ENCODE measurements at regions not wholly inside any gene's neighbourhood (a gene's known extent, or its start where the extent isn't known, plus 50 kb on each side); places are given as distances from the start of the nearest gene placed in this dataset.
A peak's percentile ranks its signal among the peaks of the same experiment; 100 is the strongest.
"Not testable (repeated sequence)": the region's sequence is repeated elsewhere in the genome, so short reads cannot be mapped to it uniquely, and the experiment has no call there.

DNA sequence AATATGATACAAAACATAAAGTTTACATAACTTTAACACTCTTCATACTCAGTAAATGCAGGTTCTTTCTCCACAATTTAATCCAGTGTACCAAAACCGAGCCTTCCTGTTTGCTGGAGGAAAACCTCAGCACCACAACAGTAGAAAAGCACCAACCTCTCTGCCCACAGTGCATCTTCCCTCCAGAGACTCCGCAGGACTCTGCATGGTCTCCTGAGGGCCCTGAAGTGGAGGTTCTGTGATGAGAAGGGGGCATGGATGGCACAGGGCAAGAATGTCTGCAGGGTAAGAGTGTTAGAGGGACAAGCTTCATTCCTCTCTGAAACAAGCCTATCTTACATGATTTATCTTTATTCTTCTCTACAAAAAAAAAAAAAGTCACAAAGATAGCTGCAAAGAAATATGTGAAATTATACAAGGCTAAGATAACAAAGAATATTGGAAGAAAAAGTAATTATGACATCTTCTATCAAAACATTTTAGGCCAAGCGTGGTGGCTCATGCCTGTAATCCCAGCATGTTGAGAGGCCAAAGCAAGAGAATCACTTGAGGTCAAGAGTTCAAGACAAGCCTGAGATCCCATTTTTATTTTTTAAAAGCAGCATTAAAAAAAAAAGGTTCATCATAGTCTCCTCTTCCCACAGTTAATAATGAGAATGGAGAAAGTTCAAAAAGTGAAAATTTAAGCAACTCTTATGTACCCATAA lies 102.0 kb downstream of the VPREB1 start:
- no peak for DNase-seq (ENCODE audit: low read depth)

DNA sequence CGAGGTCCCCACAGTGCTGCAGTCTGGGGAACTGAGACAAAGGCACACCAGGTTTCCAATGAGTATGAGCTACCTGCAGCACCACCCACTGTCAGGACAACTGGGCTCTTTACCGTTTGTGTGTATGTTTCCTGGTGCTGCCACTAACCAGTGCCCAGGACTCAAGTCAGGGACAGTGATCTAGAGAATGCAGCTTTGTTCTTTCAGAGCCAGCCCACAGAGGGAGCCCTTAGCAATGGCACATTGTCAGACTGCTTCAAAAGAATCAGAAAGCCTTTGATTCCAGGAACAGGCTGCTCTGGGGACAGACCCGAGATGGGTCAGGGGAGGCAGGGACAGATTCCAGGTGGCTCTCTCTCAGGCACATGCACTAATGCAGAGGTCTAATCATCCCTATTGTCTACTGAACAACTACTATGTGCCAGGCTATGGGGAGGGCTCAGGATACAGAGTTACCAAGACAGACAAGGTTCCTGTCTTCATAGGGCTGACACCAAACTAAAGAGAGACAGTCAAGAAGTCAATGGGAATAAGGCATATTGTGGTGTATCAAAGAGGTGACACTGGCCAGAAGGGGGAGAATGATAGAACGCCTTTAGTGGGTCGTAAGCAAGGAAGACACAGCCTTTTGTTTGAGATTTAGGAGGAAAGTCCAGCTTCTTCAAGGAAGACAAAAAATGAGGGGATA lies 103.7 kb downstream of the VPREB1 start:
- no peak for DNase-seq (ENCODE audit: low read depth)

DNA sequence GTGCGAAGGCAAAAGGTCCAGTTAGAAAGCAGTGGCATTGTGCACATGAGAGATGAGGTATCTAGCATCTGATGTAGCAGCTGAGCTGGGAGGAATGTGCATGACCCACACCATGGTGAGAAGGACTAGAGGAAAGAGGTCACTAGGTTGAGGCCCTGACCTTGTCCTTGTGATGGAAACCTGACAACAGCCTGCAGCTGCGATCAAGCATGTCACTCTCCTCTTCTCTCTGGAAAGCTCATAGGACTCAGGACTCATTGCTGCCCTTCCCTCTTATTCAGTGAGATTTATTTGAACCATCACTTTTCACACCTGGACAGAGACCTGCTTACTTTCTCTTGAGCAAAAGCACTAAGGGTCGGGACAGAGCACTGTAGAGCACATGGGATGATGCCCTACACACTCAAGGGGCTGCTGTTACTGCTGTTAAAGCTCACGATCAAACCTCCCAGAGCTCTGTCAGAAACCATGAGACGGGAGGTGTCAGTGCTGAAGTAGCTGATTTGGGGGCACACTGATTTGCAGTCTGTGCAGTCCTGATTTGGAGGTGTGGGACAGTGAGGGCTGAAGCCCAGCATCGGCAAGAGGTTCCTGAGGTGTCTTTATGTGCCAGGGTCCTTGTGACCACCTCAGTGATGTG lies 104.3 kb downstream of the VPREB1 start:
- no peak for DNase-seq (ENCODE audit: low read depth)

DNA sequence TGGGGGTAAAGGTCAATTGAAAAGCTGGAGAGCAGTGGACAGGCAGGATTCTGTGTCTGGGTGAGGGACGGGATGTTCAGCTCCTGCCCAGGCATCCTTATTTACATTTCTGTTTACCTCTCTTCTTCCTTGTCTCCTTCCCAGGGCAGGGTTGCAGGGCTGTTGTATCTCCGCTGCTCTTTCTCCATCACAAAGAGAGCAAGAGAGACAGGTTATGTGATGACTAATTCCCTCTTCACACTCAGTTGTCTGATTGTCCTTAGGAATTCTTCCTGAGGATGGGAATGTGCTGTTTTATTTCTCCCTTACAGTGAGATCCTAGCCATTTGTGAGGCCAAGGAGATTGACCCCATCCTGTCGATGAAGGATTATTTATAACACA lies 104.9 kb downstream of the VPREB1 start:
- no peak for DNase-seq (ENCODE audit: low read depth)

DNA sequence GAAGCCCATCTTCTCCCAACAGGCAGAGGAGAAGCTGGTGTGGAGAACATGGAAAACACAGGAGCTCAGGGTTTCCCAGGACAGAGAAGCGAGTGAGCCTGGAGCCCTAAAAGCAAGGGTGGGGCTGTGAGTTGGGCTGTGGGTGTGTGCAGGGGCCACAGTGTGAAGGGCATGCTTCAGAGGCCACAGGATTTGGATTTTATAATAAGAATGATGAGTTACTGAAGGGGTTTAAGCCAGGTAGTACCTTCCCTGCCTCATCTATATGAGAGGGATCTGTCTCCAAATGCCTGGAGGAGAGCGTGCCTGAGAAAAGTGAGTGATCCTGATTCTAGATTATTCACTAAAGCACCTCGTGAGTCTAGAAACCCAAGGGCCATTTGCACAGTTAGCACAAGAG lies 106.8 kb downstream of the VPREB1 start:
- DNase-seq (ENCODE audit: low read depth), result no peak

DNA sequence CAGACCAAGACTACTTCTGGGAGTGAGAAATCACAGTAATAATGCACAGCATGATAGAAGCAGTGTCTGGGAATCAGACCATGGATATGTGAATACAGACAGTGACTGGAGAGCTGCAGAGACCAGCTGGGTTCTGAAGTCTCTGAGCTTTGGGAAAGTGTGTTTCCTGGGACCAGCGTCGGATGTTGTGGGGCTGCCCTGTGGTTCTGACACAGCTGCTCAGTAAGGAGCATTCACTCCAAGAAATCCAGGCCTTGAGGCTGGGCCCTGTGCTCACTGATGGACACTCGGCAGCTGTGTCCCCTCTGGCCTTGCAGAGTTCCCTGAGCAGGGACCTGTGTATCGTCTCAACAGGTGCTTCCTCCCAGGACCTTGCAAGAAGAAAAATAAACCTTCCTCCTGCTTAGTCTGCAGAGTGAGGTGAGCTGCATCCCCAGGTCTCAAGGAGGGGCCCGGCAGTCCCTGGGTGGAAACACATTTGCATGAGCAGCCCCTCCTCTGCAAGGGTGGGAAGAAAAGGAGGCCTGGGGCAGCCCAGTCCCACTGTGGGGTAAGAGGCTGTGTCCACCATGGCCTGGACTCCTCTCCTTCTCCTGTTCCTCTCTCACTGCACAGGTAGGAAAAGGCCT lies 107.9 kb downstream of the VPREB1 start:
- no peak for DNase-seq (ENCODE audit: low read depth)

DNA sequence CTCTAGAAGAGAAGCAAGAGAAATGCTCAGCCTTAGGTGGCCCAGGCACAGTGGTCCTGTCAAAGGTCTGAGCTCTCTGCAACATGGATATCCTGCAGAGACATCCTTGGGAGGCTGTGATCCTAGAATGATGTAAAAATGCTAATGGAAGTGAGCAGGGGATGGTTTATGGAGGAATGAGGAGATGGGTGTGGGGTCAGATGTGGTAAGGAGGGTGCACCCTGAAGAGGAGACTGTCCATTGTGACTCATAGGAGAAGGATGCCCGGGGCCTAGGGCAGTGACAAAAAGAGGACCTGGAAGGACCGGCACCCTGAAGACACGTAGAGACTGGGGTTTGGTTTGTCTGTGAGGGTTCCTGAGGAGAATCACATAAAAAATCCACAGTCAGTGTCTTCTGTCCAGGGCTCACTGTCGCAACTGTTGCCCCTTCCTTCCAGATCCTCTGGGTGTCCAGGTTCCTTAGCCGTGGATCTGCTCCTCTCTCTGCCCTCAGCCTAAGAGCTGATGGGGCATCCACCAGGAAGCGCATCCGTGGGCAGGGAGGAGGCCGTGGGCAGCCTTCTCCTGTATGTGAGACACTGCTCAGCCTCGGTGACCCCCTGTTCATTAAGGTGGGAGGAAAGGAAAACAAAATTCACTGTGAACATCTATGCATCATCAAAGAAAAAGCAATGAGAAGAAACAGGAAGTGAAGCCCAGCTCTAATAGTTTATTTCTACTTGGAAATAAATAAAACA lies 110.7 kb downstream of the VPREB1 start:
- DNase-seq (ENCODE audit: low read depth), result no peak

DNA sequence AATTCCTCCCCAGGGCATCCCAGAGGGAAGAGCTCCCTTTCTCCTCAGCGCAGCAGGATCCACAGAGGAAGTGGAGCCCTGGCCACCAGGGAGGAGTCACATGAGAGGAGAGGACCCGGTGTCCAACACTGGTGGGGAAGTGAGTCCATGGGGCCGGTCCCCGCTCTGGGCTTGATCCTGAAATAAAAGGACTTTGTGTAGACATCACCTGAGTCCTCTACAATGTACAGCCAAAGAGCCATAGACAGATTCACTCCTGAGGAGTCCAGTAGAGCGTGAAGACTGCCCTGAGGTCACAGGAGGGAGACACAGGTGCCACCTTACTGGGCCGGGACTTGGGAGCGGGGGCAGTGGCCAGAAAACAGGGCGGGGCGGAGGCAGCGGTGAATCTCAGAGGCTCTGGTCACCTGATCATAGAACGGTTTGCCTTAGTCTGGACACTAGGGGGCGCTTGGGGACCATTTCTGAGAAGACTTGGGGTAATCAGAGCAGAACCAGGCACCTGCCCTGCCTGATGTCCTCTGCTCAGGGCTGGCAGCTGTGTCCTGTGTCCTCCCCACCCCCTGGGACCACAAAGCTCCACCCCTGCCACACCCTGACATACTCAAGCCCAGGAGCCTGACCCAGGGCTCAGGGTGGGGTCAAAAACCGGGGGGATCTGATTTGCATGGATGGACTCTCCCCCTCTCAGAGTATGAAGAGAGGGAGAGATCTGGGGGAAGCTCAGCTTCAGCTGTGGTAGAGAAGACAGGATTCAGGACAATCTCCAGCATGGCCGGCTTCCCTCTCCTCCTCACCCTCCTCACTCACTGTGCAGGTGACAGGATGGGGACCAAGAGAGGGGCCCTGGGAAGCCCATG lies 112.7 kb downstream of the VPREB1 start:
- peak; percentile 66 for DNase-seq (ENCODE audit: low read depth)

DNA sequence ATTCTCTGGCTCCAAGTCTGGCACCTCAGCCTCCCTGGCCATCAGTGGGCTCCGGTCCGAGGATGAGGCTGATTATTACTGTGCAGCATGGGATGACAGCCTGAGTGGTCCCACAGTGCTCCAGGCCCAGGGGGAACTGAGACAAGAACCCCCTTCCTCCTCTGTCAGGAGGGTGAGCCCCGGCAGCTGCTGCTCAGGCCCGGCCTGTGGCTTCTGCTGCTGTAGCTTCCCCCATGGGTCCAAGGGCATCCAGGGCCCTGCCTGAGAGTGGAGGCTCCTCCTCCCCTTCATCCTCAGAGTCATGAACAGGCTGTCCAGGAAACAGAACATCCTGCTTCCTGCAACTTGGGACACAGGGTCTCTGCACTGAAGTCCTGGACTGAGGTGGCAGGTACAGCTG lies 113.6 kb downstream of the VPREB1 start:
- DNase-seq (ENCODE audit: low read depth), result no peak

DNA sequence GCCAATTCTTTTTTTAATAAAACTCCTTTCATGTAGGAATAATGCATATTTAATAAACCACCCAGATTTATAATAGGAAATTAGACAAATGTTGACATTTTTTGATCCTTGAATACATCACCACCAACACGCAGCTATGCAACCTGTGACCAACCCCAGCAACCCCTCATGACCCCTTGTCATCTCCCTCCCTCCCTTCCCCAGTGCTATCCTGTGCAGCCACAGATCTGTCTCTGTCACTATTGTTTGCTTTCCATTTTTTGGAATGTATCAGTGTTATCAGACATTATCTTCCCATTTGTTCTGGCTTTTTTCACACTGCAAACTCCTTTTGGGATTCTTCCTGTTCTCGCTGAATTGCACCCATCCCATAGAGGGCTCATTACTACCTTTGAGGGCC lies 114.1 kb downstream of the VPREB1 start:
- DNase-seq (ENCODE audit: low read depth), result no peak

DNA sequence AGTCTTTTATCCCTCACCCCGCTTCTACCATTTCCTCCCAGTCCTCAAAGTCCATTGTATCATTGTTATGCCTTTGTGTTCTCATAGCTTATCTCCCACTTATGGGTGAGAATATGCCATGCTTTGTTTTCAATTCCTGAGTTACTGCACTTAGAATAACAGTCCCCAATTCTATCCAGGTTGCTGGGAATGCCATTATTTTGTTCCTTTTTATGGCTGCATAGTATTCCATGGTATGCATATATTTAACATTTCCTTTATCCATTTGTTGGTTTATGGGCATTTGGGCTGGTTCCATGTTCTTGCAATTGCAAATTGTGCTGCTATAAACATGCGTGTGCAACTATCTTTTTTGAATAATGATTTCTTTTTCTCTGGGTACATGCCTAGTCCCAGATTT lies 114.9 kb downstream of the VPREB1 start:
- DNase-seq (ENCODE audit: low read depth), result no peak

DNA sequence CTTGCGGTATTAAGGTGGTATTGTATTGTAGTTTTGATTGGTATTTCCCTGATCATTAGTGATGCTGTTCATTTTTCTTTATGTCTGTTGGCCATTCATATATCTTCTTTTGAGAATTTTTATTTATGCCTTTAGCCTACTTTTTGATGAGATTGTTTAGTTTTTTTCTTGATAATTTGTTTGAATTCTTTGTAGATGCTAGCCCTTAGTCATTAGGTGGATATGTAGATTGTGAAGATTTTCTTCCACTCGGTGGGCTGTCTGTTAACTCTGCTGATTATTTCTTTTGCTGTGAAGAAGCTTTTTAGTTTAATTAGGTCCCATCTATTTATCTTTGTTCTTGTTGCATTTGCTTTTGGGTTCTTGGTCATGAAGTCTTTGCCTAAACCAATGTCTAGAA lies 115.4 kb downstream of the VPREB1 start:
- no peak for DNase-seq (ENCODE audit: low read depth)

DNA sequence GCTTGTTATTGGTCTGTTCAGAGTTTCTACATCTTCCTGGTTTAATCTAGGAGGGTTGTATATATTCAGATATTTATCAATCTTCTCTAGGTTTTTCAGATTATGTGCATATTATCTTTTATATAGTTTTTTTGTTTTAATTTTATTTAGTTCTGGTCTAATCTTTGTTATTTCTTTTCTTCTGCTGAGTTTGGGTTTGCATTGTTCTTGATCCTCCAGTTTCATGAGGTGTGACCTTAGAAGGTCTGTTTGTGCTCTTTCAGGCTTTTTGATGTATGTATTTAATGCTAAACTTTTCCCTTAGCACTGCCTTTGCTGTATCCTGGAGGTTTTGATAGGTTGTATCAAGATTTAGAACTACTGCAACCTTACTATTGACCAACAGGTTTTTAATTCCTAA lies 117.7 kb downstream of the VPREB1 start:
- no peak for DNase-seq (ENCODE audit: low read depth)

DNA sequence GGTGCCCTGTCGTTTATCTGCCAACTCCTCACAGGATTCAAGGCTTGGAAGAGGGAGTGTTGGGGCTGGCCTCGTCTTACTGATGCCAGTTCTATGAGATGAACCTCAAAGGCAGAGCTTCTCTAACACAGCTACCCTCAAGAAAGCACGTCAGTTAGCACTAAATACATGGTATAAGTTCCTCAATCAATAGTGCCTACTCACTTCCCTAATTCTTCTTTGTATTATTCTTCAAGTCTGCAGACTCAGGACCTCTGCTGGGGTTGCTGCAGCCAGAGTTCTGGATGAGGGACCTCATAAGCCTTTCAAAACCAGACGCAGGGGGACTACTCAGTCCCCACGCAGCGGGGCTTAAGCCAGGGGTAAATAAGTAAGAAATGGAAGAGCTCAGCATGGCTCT lies 118.3 kb downstream of the VPREB1 start:
- DNase-seq (ENCODE audit: low read depth), result no peak

DNA sequence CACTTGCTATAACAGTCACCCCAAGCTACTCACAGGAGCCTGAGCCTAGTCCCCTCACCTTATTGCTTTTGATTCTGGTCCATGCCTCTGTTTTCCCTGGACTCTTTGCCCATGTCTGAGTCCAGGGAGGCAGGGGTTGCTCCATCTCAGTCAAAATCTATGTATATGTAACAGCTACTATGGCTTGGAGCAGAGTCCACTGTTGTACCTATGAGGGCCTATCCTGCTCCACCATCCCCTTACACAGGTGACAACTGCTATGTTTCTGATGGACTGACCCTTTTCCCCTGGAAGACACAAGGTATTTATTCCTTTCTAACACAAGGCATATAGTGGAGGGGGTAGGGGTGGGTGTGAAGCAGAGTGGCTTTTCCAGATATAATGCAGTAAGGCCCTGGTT lies 119.6 kb downstream of the VPREB1 start:
- DNase-seq (ENCODE audit: low read depth), result no peak

DNA sequence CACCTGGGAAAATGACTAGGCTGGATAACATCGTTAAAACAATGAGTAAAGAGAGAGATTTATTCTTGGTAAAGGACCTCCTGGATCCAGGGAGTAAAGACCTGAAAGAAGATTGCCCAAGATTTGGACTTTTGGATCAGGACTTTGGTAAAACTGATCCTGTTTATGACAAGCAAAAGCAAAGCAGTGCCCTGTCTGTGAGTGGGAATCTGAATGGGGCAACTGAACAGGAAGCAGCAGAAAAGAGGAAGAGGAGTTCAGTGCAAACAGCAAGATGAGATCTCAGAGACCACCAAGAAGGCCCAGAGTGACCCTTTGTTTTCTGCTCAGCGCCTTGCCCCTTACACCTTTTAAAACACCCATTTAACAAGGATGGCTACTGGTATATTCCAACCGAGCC lies 122.0 kb downstream of the VPREB1 start:
- DNase-seq (ENCODE audit: low read depth), result no peak

DNA sequence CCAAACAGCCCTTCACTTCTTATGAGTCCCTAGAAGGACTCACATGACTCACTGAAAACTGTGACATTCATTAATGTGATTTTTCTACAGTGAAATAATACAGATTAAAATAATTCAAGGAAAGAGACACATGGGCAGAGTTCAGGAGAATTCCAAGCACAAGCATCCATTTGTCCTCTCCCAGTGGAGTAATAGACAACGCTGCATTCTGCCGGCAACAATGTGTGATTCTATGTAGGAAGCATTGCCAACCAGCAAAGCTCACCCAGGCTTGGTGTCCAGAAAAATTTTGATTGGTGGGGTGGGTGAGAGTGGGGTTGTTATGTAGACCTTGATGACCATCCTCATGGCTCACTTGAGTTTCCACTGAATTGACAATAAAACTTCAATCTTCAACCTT lies 123.9 kb downstream of the VPREB1 start:
- DNase-seq (ENCODE audit: low read depth), result no peak

DNA sequence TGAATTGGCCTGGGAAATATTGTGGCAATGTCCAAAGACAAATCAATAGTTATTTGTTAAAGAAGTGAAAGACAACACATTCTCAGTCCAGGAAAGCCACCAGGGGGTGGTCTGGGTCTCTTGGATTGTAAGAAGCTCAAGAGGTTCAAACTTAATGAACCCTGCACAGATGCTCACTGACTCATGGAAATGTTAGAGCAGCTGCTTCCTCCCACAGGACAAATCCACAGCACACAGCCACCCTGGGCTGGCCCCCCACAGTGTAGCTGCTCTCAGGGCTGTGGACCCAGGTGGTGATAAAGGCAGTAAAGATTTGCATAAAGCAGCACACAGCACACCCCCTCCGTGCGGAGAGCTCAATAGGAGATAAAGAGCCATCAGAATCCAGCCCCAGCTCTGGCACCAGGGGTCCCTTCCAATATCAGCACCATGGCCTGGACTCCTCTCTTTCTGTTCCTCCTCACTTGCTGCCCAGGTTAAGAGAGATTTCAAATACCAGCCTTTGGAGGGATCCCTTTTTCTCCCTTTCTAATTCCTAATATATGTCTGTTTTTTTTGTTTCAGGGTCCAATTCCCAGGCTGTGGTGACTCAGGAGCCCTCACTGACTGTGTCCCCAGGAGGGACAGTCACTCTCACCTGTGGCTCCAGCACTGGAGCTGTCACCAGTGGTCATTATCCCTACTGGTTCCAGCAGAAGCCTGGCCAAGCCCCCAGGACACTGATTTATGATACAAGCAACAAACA lies 124.8 kb downstream of the VPREB1 start:
- DNase-seq (ENCODE audit: low read depth), result not testable (repeated sequence)

DNA sequence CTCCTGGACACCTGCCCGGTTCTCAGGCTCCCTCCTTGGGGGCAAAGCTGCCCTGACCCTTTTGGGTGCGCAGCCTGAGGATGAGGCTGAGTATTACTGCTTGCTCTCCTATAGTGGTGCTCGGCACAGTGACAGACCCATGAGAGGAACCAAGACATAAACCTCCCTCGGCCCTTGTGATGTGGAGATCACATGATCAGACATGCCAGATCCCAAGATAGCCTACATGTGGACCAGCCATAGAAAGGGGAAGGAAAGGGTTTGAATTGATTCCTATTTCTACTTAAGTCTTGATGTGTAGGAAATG lies 125.3 kb downstream of the VPREB1 start:
- DNase-seq (ENCODE audit: low read depth), result no peak

DNA sequence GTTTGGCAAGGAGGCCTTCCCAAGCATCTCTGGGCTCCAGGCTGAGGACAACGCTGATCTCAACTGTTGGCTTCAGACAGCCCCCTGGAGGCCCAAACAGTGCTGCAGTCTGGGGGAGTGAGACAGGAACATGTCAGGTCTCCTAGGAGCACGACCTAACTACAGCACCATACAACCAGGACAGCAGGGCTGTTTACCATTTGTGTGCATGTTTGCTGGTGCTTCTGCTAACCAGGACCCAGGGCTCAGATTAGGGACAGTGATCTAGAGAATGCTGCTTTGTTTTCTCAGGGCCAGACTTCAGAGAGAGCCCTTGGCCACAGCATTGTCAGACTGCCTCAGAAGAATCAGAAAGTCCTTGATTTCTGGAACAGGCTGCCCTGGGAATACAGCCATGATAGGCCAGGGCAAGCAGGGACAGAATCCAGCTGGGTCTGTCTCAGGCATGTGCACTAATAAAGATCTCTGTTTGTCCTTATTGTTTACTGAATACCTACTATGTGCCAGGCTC lies 126.5 kb downstream of the VPREB1 start:
- no peak for DNase-seq (ENCODE audit: low read depth)

DNA sequence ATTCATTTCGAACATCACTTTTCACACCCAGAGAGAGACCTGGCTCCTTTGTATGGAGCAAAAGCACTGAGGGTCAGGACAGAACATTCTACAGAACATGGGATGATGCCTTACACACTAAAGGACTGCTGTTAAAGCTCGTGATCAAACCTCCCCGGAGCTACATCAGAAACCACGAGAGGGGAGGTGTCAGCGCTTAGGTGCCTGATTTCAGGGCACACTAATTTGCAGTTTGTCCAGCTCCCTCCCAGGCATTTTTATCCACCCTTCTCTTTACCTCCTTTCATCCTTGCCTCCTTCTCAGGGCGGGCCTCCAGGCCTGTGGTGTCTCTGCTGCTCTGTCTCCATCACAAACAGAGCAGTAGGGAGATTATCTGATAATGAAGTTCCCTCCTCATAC lies 127.5 kb downstream of the VPREB1 start:
- no peak for DNase-seq (ENCODE audit: low read depth)

Data from activated T-cell treated with anti-CD3 and anti-CD28 coated beads for 24 hours (primary cell).